ENCODE measurements at regions not wholly inside any gene's neighbourhood (a gene's known extent, or its start where the extent isn't known, plus 50 kb on each side); places are given as distances from the start of the nearest gene placed in this dataset.
A peak's percentile ranks its signal among the peaks of the same experiment; 100 is the strongest.
"Not testable (repeated sequence)": the region's sequence is repeated elsewhere in the genome, so short reads cannot be mapped to it uniquely, and the experiment has no call there.

- not testable (repeated sequence) for H3K9me3 ChIP-seq (ENCODE audit: control insufficient read depth in 2 of 2, low read length in 2 of 2); DNase-seq; H3K27ac ChIP-seq (ENCODE audit: insufficient read depth, low read length, poor library complexity, severe bottlenecking); H3K4me1 ChIP-seq (ENCODE audit: control insufficient read depth, insufficient read depth, low read length, poor library complexity, severe bottlenecking); H3K27me3 ChIP-seq (ENCODE audit: control insufficient read depth, insufficient read depth, low read length); H3K36me3 ChIP-seq (ENCODE audit: control insufficient read depth, insufficient read depth, low read length); H3K4me3 Mint-ChIP-seq; H3K4me1 Mint-ChIP-seq; H3K27me3 Mint-ChIP-seq; ATAC-seq (ENCODE audit: low read depth in 2 of 2); H3K9me3 Mint-ChIP-seq; H3K27ac Mint-ChIP-seq; H3K4me3 ChIP-seq (ENCODE audit: low read depth, low read length); H3K36me3 Mint-ChIP-seq
Measured at GRCh38 chr1:65657609-65658008, 135.1 kb upstream of the PDE4B start.

GRCh38 chr1:65658122-65658521 is 134.6 kb upstream of the PDE4B start:
- DNase-seq, result no peak
- no peak overlapping the region for H3K4me3 Mint-ChIP-seq
- no peak overlapping the region for H3K27ac Mint-ChIP-seq
- peaks cover 0 to 4% (median 0%) of the 10 kb centered on the region in 7 donors for H3K9me3 Mint-ChIP-seq
- Histone ChIP-seq H3K27me3 (ENCODE audit: control insufficient read depth, insufficient read depth, low read length) (no peaks in the 10 kb centered on the region), H3K4me3 (ENCODE audit: low read depth, low read length) (no peak overlapping the region), H3K36me3 (ENCODE audit: control insufficient read depth, insufficient read depth, low read length) (no peaks in the 10 kb centered on the region), H3K27ac (ENCODE audit: insufficient read depth, low read length, poor library complexity, severe bottlenecking) (no peak overlapping the region), H3K4me1 (ENCODE audit: control insufficient read depth, insufficient read depth, low read length, poor library complexity, severe bottlenecking) (no peaks in the 10 kb centered on the region), H3K9me3 (ENCODE audit: control insufficient read depth in 2 of 2, low read length in 2 of 2) (no peaks in the 10 kb centered on the region)
- no peak for ATAC-seq (ENCODE audit: low read depth in 2 of 2)
- H3K36me3 Mint-ChIP-seq, result no peaks in the 10 kb centered on the region
- H3K27me3 Mint-ChIP-seq, result no peaks in the 10 kb centered on the region
- H3K4me1 Mint-ChIP-seq, result no peaks in the 10 kb centered on the region

- H3K4me1 Mint-ChIP-seq, result no peaks in the 10 kb centered on the region
- H3K27me3 Mint-ChIP-seq, result peaks cover 12% of the 10 kb centered on the region
- H3K27ac Mint-ChIP-seq, result no peak overlapping the region
- H3K9me3 Mint-ChIP-seq, result peaks cover 0 to 21% (median 7%) of the 10 kb centered on the region in 7 donors
- no peak overlapping the region for H3K4me3 Mint-ChIP-seq
- ATAC-seq (ENCODE audit: low read depth in 2 of 2) (no peak), DNase-seq (no peak)
- H3K27me3 ChIP-seq (ENCODE audit: control insufficient read depth, insufficient read depth, low read length), result peaks cover 17% of the 10 kb centered on the region
- H3K4me3 ChIP-seq (ENCODE audit: low read depth, low read length), result no peak overlapping the region
- no peaks in the 10 kb centered on the region for H3K4me1 ChIP-seq (ENCODE audit: control insufficient read depth, insufficient read depth, low read length, poor library complexity, severe bottlenecking)
- no peaks in the 10 kb centered on the region for H3K36me3 Mint-ChIP-seq
- no peaks in the 10 kb centered on the region for H3K36me3 ChIP-seq (ENCODE audit: control insufficient read depth, insufficient read depth, low read length)
- no peak overlapping the region for H3K27ac ChIP-seq (ENCODE audit: insufficient read depth, low read length, poor library complexity, severe bottlenecking)
- H3K9me3 ChIP-seq (ENCODE audit: control insufficient read depth in 2 of 2, low read length in 2 of 2), result peaks cover 11 to 12% of the 10 kb centered on the region in 2 experiments
Measured at GRCh38 chr1:65668368-65668767, 124.3 kb upstream of the PDE4B start.

- peaks cover 7% of the 10 kb centered on the region for H3K27me3 Mint-ChIP-seq
- DNase-seq (no peak), ATAC-seq (ENCODE audit: low read depth in 2 of 2) (no peak)
- peaks cover 11 to 12% of the 10 kb centered on the region in 2 experiments for H3K9me3 ChIP-seq (ENCODE audit: control insufficient read depth in 2 of 2, low read length in 2 of 2)
- H3K27me3 ChIP-seq (ENCODE audit: control insufficient read depth, insufficient read depth, low read length), result peaks cover 14% of the 10 kb centered on the region
- H3K36me3 ChIP-seq (ENCODE audit: control insufficient read depth, insufficient read depth, low read length), result no peaks in the 10 kb centered on the region
- no peak overlapping the region for H3K4me3 Mint-ChIP-seq
- H3K36me3 Mint-ChIP-seq, result no peaks in the 10 kb centered on the region
- H3K9me3 Mint-ChIP-seq, result peaks cover 0 to 20% (median 6%) of the 10 kb centered on the region in 7 donors
- no peaks in the 10 kb centered on the region for H3K4me1 Mint-ChIP-seq
- H3K27ac ChIP-seq (ENCODE audit: insufficient read depth, low read length, poor library complexity, severe bottlenecking), result no peak overlapping the region
- no peaks in the 10 kb centered on the region for H3K4me1 ChIP-seq (ENCODE audit: control insufficient read depth, insufficient read depth, low read length, poor library complexity, severe bottlenecking)
- H3K27ac Mint-ChIP-seq, result no peak overlapping the region
- no peak overlapping the region for H3K4me3 ChIP-seq (ENCODE audit: low read depth, low read length)
Measured at GRCh38 chr1:65670518-65670917, 122.2 kb upstream of the PDE4B start.

- H3K4me1 ChIP-seq (ENCODE audit: control insufficient read depth, insufficient read depth, low read length, poor library complexity, severe bottlenecking), result no peaks in the 10 kb centered on the region
- no peaks in the 10 kb centered on the region for H3K4me1 Mint-ChIP-seq
- peaks cover 2% of the 10 kb centered on the region for H3K27me3 ChIP-seq (ENCODE audit: control insufficient read depth, insufficient read depth, low read length)
- no peak overlapping the region for H3K4me3 Mint-ChIP-seq
- no peaks in the 10 kb centered on the region for H3K36me3 Mint-ChIP-seq
- ATAC-seq (ENCODE audit: low read depth in 2 of 2) (no peak), DNase-seq (no peak)
- H3K9me3 ChIP-seq (ENCODE audit: control insufficient read depth in 2 of 2, low read length in 2 of 2), result no peaks in the 10 kb centered on the region
- peaks cover 0 to 4% (median 0%) of the 10 kb centered on the region in 7 donors for H3K9me3 Mint-ChIP-seq
- H3K36me3 ChIP-seq (ENCODE audit: control insufficient read depth, insufficient read depth, low read length), result no peaks in the 10 kb centered on the region
- H3K27ac ChIP-seq (ENCODE audit: insufficient read depth, low read length, poor library complexity, severe bottlenecking), result no peak overlapping the region
- no peak overlapping the region for H3K4me3 ChIP-seq (ENCODE audit: low read depth, low read length)
- H3K27ac Mint-ChIP-seq, result no peak overlapping the region
- peaks cover 10% of the 10 kb centered on the region for H3K27me3 Mint-ChIP-seq
Measured at GRCh38 chr1:65674522-65674921, 118.2 kb upstream of the PDE4B start.

- Histone ChIP-seq H3K4me3 (ENCODE audit: low read depth, low read length) (no peak overlapping the region), H3K9me3 (ENCODE audit: control insufficient read depth in 2 of 2, low read length in 2 of 2) (no peaks in the 10 kb centered on the region), H3K27me3 (ENCODE audit: control insufficient read depth, insufficient read depth, low read length) (no peaks in the 10 kb centered on the region), H3K36me3 (ENCODE audit: control insufficient read depth, insufficient read depth, low read length) (no peaks in the 10 kb centered on the region), H3K27ac (ENCODE audit: insufficient read depth, low read length, poor library complexity, severe bottlenecking) (no peak overlapping the region), H3K4me1 (ENCODE audit: control insufficient read depth, insufficient read depth, low read length, poor library complexity, severe bottlenecking) (no peaks in the 10 kb centered on the region)
- no peak overlapping the region for H3K27ac Mint-ChIP-seq
- no peaks in the 10 kb centered on the region for H3K36me3 Mint-ChIP-seq
- no peaks in the 10 kb centered on the region for H3K9me3 Mint-ChIP-seq
- H3K4me3 Mint-ChIP-seq, result no peak overlapping the region
- no peaks in the 10 kb centered on the region for H3K4me1 Mint-ChIP-seq
- DNase-seq, result no peak
- peaks cover 11% of the 10 kb centered on the region for H3K27me3 Mint-ChIP-seq
- ATAC-seq (ENCODE audit: low read depth in 2 of 2), result no peak
Measured at GRCh38 chr1:65679773-65680172, 112.9 kb upstream of the PDE4B start.

- Histone ChIP-seq H3K9me3 (ENCODE audit: control insufficient read depth in 2 of 2, low read length in 2 of 2) (no peaks in the 10 kb centered on the region), H3K27ac (ENCODE audit: insufficient read depth, low read length, poor library complexity, severe bottlenecking) (no peak overlapping the region), H3K36me3 (ENCODE audit: control insufficient read depth, insufficient read depth, low read length) (no peaks in the 10 kb centered on the region), H3K27me3 (ENCODE audit: control insufficient read depth, insufficient read depth, low read length) (no peaks in the 10 kb centered on the region), H3K4me3 (ENCODE audit: low read depth, low read length) (no peak overlapping the region), H3K4me1 (ENCODE audit: control insufficient read depth, insufficient read depth, low read length, poor library complexity, severe bottlenecking) (no peaks in the 10 kb centered on the region)
- no peak for DNase-seq
- H3K9me3 Mint-ChIP-seq, result no peaks in the 10 kb centered on the region
- H3K27me3 Mint-ChIP-seq, result peaks cover 10% of the 10 kb centered on the region
- H3K36me3 Mint-ChIP-seq, result no peaks in the 10 kb centered on the region
- H3K4me1 Mint-ChIP-seq, result no peaks in the 10 kb centered on the region
- no peak overlapping the region for H3K27ac Mint-ChIP-seq
- H3K4me3 Mint-ChIP-seq, result no peak overlapping the region
- ATAC-seq (ENCODE audit: low read depth in 2 of 2), result no peak
Measured at GRCh38 chr1:65681096-65681495, 111.6 kb upstream of the PDE4B start.

GRCh38 chr1:65687428-65688214 is 105.1 kb upstream of the PDE4B start:
- Mint-ChIP-seq H3K36me3 (no peaks in the 10 kb centered on the region), H3K4me1 (peaks cover 0 to 10% (median 6%) of the 10 kb centered on the region in 4 donors), H3K27ac (peak overlapping the region in 1 of 3 donors; percentile 68), H3K4me3 (no peak overlapping the region), H3K9me3 (no peaks in the 10 kb centered on the region), H3K27me3 (peaks cover 11% of the 10 kb centered on the region)
- DNase-seq, result peak; percentile 59 to 69 (median 66)
- Histone ChIP-seq H3K27ac (ENCODE audit: insufficient read depth, low read length, poor library complexity, severe bottlenecking) (no peak overlapping the region), H3K36me3 (ENCODE audit: control insufficient read depth, insufficient read depth, low read length) (no peaks in the 10 kb centered on the region), H3K9me3 (ENCODE audit: control insufficient read depth in 2 of 2, low read length in 2 of 2) (no peaks in the 10 kb centered on the region), H3K4me1 (ENCODE audit: control insufficient read depth, insufficient read depth, low read length, poor library complexity, severe bottlenecking) (peaks cover 10% of the 10 kb centered on the region), H3K27me3 (ENCODE audit: control insufficient read depth, insufficient read depth, low read length) (no peaks in the 10 kb centered on the region), H3K4me3 (ENCODE audit: low read depth, low read length) (no peak overlapping the region)
- ATAC-seq (ENCODE audit: low read depth in 2 of 2), result peak; percentile 76 to 78

Measured in CD4-positive, CD25-positive, alpha-beta regulatory T cell (primary cell).